MV-4-11 (cell line): ENCODE measurements at regions not wholly inside any gene's neighbourhood (a gene's known extent, or its start where the extent isn't known, plus 50 kb on each side); places are given as distances from the start of the nearest gene placed in this dataset.
A peak's percentile ranks its signal among the peaks of the same experiment; 100 is the strongest.
"Not testable (repeated sequence)": the region's sequence is repeated elsewhere in the genome, so short reads cannot be mapped to it uniquely, and the experiment has no call there.

ENCODE experiments used
- DNase-seq: peaks from one replicate; lab custom pipeline; 2025; lab: John Stamatoyannopoulos, UW

- no peak for DNase-seq
These were observed 131.3 kb downstream of the LPIN1 start for GRCh38 chr2:11877764-11878163.

GRCh38 chr2:11885253-11885652 is 138.8 kb downstream of the LPIN1 start:
- not testable (repeated sequence) for DNase-seq

DNA sequence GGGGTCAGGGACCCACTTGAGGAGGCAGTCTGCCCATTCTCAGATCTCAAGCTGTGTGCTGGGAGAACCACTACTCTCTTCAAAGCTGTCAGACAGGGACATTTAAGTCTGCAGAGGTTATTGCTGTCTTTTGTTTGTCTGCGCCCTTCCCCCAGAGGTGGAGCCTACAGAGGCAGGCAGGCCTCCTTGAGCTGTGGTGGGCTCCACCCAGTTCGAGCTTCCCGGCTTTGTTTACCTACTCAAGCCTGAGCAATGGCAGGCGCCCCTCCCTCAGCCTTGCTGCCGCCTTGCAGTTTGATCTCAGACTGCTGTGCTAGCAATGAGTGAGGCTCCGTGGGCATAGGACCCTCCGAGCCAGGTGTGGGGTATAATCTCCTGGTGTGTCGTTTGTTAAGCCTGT is 140.5 kb downstream of the LPIN1 start:
- DNase-seq = not testable (repeated sequence)

DNA sequence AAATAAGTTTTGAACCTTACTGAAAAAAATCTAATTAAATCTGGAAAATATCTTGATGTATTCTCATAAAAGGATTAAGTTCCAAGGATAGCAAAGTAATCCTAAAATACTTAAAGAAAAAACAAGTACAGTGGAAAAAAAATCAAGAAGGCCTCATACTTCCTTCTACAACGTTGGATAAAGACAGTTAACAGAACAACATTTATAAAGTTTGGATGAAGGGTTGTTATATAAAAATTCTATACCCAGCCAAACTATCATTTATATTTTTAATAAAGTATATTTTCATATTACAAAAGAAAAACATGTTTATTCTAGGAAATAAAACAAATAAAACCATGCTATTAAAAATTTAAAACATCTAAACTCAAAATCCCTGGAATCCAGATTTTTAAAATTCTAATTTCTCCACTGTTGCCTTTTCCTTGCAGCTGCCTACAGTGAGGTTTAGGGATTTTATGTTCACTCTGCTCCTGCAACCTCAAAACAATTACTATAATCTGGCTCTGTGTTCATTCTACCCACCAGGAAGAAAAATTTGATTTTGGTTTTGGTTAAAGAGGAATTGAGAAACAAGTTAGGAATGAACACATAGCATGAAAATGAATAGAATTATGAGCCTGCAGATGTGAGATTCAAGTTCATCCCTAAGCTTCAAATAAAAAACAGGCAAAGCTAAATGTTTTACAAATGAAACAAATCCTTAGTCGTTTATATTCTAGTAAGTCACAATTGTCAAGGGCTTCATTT is 142.8 kb downstream of the LPIN1 start:
- DNase-seq = peak; percentile 57

DNA sequence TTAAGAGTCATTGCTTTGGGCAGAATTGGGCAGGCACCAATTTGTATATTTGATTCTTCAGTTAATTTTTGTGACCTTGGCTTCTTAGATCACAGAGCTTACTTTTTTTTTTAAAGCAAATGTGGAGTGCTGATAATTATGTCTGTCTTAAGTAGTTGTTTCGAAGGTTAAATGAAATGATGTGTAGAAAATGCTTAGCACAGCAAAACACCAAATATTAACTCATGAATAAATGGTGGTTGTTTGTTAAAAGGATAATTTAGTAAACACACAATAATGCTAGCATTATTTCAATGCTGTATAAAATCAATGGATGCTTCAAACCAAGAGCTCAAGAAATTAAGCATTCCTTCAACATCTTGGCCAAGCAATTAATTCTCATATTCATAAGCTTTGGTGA is 143.4 kb downstream of the LPIN1 start:
- no peak for DNase-seq

GRCh38 chr2:11891028-11891427 is 144.6 kb downstream of the LPIN1 start:
- DNase-seq = no peak

DNA sequence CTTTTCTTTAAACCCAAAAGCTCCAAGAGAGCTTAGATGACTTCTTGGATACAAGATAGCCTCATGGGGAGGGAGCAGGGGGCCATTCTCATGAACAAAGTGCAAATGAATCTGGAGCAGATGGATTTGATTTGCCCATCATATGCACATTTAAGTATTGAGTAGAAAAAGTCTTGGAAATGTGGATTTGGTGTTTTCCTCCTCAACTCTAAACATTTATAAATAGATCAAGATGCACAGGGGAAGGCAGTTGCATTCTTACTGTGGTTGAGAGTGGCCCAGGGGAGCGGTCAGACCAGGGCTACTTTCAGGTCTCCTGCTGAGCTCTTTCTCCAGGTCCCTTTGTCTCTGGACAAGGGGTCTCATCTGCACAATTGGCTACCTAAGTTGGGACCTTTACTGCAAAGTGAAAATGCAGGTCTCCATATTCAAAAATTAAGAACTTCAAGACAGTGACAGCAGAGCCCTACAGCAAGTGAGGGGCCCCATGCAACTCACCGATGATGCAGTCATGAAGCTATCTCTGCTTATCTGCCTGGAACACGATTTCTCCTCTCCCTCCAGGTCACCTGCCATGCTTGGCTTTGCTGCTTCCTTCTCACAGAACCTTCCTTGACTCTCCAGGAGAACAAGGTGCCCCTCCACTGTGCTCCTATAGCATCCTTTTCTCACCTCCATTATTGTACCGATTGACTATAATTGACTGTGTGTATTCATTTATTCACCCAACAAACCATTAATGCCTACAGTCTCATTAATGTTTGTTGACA is 145.4 kb downstream of the LPIN1 start:
- no peak for DNase-seq

DNA sequence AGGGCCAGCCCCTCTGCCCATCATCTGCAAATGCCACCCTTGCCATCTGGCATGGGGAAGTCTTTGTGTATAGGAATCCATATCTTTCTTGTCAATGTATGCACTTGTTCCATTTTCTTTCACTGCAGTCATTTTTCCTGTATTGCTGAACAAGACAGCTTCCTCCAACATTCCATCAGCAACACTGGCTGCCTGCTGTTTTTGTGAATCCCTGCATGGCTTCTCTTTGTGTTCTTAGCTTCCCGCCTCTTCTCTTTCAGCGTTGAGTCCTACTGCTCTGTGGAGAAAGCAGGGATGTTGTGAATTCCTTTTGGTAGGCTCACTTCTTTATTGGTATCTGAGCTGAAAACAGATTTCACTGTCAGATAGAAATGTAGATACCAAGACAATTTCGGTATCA is 150.0 kb downstream of the LPIN1 start:
- DNase-seq = no peak

DNA sequence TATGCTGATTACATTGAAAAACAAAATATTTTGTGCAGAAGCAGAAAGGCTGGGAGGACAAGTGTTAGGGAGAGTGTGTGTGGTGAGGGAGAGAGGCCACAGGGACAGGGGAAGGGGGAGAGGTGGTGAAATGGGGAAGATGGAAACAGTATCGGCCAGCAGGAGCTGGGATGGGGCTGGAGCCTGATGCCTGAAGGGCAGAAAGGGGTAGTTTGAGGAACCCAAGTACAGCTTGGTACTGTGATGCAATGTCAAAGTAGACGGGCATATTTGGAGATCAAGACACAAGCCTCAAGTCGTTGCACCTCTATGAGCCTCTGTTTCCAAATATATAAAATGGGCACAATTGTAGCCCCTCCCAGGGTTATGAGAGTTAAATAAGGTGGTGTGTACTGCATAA is 152.1 kb downstream of the LPIN1 start:
- DNase-seq = peak; percentile 62

DNA sequence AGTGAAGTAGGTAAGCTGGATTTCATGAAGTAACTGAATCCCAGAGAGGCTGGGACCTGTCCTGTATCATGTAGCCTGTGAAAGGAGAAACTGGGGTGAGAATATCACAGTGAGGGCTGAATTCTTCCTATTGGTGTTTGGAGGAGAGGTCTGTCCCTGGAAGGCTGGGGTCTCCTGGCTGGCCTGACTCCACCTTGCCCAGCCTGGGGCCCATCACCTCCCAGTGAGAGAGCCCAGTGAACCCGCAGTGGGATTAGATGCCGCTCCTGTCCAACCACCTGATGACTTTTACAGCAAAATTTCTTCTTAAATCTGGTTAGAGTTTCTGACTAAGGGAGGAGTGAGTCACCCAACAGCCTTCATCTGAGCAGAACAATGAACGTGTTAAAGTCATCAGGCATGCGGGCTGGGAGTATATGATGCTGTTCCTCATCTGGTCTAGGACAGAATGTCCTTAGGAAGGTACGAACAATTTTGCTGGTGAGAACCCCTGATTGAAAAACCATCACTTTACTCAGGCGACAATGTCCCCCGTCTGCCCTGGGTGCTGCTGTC is 152.9 kb downstream of the LPIN1 start:
- DNase-seq = no peak

DNA sequence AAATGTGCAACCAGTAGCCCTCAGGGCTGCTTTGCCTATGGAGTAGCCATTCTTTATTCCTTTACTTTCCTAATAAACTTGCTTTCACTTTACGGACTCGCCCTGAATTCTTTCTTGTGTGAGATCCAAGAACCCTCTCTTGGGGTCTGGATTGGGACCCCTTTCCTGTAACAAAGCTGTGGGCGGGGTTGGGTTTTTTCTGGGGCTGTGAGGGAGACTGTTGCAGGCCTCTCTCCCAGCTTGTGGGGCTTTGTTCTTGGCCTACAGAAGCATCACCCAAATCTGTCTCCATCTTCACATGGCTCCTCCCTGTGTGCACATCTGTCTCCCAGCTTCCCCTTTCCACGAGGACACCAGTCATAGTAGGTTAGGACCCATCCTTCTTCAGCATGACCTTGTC is 154.5 kb downstream of the LPIN1 start:
- DNase-seq = peak; percentile 62

- no peak for DNase-seq
These were observed 155.1 kb downstream of the LPIN1 start for GRCh38 chr2:11901351-11902069.

GRCh38 chr2:11903085-11903606 is 156.7 kb downstream of the LPIN1 start:
- DNase-seq = peak; percentile 92

DNA sequence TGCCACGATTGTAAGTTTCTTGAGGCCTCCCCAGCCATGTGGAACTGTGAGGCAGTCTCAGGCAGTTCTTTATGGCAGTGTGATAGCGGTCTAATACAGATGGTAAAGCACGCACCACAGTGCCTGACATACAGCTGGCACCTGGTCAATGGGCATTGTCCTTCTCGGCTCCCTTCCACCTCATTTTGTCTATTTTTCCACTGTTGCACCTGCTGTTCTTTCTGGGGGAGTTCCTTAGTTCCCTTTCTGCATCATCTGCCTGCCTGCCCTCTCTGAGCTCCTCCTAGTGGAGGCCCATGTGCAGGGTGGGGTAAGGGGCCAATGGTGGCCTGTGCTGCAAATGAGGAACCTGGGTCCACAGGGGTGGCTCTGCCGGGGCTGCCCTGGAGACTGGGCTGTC is 157.6 kb downstream of the LPIN1 start:
- peak; percentile 54 for DNase-seq

- DNase-seq = no peak
These were observed 158.5 kb downstream of the LPIN1 start for GRCh38 chr2:11904941-11905340.

GRCh38 chr2:11907190-11907589 is 160.8 kb downstream of the LPIN1 start:
- peak; percentile 89 for DNase-seq

DNA sequence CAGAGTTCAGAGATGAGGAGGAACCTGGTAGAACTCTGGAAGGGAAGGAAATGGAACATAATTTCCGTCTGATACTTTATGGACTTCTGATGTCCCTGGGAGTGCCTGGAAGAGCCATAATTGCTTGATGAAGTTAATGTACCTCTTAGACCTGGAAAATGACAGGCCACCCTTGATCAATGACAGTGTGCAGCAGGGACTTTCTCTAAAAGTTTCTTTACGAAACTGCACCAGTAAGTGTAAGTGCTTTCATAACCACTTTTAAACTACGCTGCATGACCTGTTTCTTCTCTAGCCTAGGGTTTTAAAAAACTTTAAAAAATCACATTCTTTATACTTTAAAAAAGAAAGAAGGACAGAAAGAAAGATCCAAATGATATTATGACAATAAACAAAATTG is 164.5 kb downstream of the LPIN1 start:
- no peak for DNase-seq

DNA sequence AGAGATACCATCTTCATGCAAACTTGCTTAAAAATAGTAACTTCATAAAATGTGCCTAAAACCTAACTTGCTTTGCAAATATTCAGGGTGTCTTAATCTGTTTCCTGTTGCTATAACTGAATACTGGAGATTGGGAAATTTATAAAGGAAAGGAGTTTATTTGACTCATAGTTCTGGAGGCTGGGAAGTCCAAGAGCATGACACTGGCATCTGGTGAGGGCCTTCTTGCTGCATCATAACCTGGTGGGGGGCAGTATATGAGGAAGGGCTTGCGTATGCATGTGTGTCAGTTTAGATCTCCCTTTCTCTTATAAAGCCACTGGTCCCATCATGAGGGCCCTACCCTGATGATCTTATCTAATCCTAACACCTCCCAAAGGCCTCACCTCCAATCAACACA is 166.5 kb downstream of the LPIN1 start:
- DNase-seq = no peak

DNA sequence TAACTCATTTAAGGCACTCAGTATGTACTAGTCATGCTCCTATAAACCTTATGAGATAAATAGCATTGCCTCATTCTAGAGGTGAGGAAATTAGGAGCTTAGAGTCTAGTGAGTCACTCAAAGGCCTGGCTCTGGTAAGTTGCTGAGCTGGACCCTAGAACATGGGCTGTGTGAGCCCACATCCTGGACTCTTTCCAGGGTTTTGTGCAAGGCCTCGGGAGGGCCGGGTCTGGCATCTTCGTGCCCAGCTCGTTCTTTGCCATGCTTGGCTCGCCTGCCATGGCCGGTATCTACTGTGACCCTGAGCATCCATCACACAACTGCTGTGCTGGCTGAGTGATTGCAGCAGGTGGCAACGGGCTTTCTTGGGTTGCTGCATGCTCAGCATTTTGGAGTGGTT is 168.0 kb downstream of the LPIN1 start:
- DNase-seq = peak; percentile 51

- no peak for DNase-seq
These were observed 169.2 kb downstream of the LPIN1 start for GRCh38 chr2:11915650-11916049.

DNA sequence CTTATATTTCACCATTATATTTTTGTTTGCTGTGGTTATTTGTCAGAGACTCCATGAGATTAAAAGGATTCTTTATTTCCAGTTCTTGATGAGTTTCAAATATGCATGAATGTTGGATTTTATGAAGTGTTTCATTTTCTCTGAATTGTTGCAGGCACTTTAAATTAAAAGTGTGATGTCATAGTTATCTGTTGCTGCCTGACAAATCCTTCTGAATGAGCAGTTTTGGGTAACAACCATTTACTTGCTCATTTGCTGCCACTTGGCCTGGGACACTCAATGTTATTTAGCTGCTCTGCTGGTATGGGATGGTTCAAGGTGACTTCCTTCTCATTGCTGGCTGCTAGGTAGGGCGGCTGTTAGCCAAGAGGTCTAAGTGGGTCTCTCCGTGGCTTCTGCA is 173.5 kb downstream of the LPIN1 start:
- DNase-seq = no peak

GRCh38 chr2:11920993-11921583 is 174.7 kb downstream of the LPIN1 start:
- no peak for DNase-seq
